GM12878 (cell line): ENCODE measurements at regions not wholly inside any gene's neighbourhood (a gene's known extent, or its start where the extent isn't known, plus 50 kb on each side); places are given as distances from the start of the nearest gene placed in this dataset.

Experiments used
- ASH2L ChIP-seq: fragments of 300-600, 200-600 bp; sonication (generic); IDR thresholded peaks from 2 replicates; pipeline ENCODE4 v1.6.1; 2017; ENCODE audit warnings: low read depth, mild to moderate bottlenecking, borderline replicate concordance
- ATF7 ChIP-seq: fragments of 450-650 bp; IDR thresholded peaks from 2 replicates; pipeline ENCODE4 v1.6.1; 2016; ENCODE audit warnings: low read depth, mild to moderate bottlenecking
- BCL11A ChIP-seq: IDR thresholded peaks from 2 replicates; pipeline ENCODE4 v1.6.1; 2011; ENCODE audit warnings: low read depth, low read length
- FOXM1 ChIP-seq: IDR thresholded peaks from 2 replicates; pipeline ENCODE4 v1.6.1; 2012; ENCODE audit warnings: low read depth, mild to moderate bottlenecking, inconsistent platforms, low read length, moderate library complexity
- GATAD2B ChIP-seq: fragments of 450-650 bp; conservative IDR thresholded peaks from 2 replicates; pipeline ENCODE4 v1.6.1; 2017; ENCODE audit warnings: low read depth, mild to moderate bottlenecking, moderate library complexity
- KLF5 ChIP-seq: fragments of 450-650 bp; IDR thresholded peaks from 2 replicates; pipeline ENCODE4 v1.6.1; 2014; ENCODE audit warnings: mild to moderate bottlenecking; ENCODE audit not compliant: partially characterized antibody
- LARP7 ChIP-seq: fragments of 450-650 bp; IDR thresholded peaks from 2 replicates; pipeline ENCODE4 v1.6.1; 2017; ENCODE audit warnings: mild to moderate bottlenecking
- MTA2 ChIP-seq: fragments of 450-650 bp; IDR thresholded peaks from 2 replicates; pipeline ENCODE4 v1.6.1; 2016; ENCODE audit warnings: low read depth, mild to moderate bottlenecking, moderate library complexity
- NR2F1 ChIP-seq: fragments of 450-650 bp; conservative IDR thresholded peaks from 2 replicates; pipeline ENCODE4 v1.6.1; 2017; ENCODE audit warnings: mild to moderate bottlenecking
- SRF ChIP-seq, 2 experiments: IDR thresholded peaks; 2 replicates each; pipeline ENCODE4 v1.6.1; 2011; ENCODE audit warnings: low read depth in 2 of 2, low read length in 2 of 2, mild to moderate bottlenecking in 1 of 2, moderate library complexity in 1 of 2
- SUPT20H ChIP-seq: IDR thresholded peaks from 2 replicates; pipeline ENCODE4 v1.6.1; 2011; ENCODE audit warnings: low read depth, mild to moderate bottlenecking, low read length, moderate library complexity, borderline replicate concordance; ENCODE audit not compliant: control insufficient read depth
- TCF12 ChIP-seq: IDR thresholded peaks from 2 replicates; pipeline ENCODE4 v1.6.1; 2011; ENCODE audit warnings: low read depth, mild to moderate bottlenecking, low read length
- WRNIP1 ChIP-seq: IDR thresholded peaks from 2 replicates; pipeline ENCODE4 v1.6.1; 2011; ENCODE audit warnings: low read depth, low read length, improper control_type of control experiment, borderline replicate concordance
- ZNF274 ChIP-seq: IDR thresholded peaks from one replicate; pipeline ENCODE4 v1.8.0; 2011; ENCODE audit not compliant: insufficient read length, insufficient read depth
- ZNF622 ChIP-seq: fragments of 450-650 bp; IDR thresholded peaks from 2 replicates; pipeline ENCODE4 v1.6.1; 2017; ENCODE audit warnings: mild to moderate bottlenecking, inconsistent platforms
- TF ChIP-seq, protein P1 (sequence below), 3 experiments: IDR thresholded peaks in 2 of 3; conservative IDR thresholded peaks in 1 of 3; 2 replicates each; pipeline ENCODE4 v1.5.1; 2011; ENCODE audit warnings: low read depth in 3 of 3, low read length in 3 of 3, mild to moderate bottlenecking in 3 of 3, control low read depth in 2 of 3, moderate library complexity in 2 of 3, inconsistent platforms in 1 of 3, mixed read lengths in 1 of 3; ENCODE audit not compliant: control insufficient read depth in 2 of 3, insufficient read depth in 1 of 3; ENCODE audit errors: extremely low read depth in 1 of 3
- TF ChIP-seq, protein P2 (sequence below): fragments of 150-350 bp; IDR thresholded peaks from 2 replicates; pipeline ENCODE4 v1.6.1; 2014; ENCODE audit warnings: mild to moderate bottlenecking, low read depth, low read length
- TF ChIP-seq, protein P3 (sequence below): fragments of 450-650 bp; IDR thresholded peaks from 2 replicates; pipeline ENCODE4 v1.6.1; 2016; ENCODE audit warnings: mild to moderate bottlenecking
- TF ChIP-seq, protein P4 (sequence below): fragments of 450-650 bp; IDR thresholded peaks from 2 replicates; pipeline ENCODE4 v1.6.1; 2017; ENCODE audit warnings: mild to moderate bottlenecking, moderate library complexity
- TF ChIP-seq, protein P5 (sequence below): fragments of 450-650 bp; IDR thresholded peaks from 2 replicates; pipeline ENCODE4 v1.6.1; 2017; ENCODE audit warnings: low read depth, mild to moderate bottlenecking, moderate library complexity

DNA sequence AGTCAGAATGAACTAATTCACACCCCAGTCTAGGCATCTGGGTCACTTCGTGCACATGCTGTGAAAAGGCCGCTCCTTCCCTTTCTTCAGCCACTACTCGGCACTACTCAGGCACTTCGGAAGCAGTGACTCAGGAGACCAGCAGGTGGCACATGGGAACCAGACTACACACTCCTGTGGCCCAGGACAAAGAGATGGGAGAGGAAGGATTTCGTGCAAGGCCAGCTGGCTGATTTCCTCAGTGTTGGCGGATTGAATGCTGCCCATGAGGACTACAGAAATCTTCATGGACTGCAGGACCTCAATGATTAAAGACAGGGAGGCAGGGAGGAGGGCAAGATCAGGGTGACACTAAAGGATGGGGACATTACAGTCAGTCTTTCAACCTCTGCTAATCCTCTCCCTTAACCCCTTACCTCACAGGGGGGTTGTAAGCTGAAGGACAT is 117.8 kb upstream of the SPACA1 start (continued):
- TF ChIP-seq, protein P1, sequence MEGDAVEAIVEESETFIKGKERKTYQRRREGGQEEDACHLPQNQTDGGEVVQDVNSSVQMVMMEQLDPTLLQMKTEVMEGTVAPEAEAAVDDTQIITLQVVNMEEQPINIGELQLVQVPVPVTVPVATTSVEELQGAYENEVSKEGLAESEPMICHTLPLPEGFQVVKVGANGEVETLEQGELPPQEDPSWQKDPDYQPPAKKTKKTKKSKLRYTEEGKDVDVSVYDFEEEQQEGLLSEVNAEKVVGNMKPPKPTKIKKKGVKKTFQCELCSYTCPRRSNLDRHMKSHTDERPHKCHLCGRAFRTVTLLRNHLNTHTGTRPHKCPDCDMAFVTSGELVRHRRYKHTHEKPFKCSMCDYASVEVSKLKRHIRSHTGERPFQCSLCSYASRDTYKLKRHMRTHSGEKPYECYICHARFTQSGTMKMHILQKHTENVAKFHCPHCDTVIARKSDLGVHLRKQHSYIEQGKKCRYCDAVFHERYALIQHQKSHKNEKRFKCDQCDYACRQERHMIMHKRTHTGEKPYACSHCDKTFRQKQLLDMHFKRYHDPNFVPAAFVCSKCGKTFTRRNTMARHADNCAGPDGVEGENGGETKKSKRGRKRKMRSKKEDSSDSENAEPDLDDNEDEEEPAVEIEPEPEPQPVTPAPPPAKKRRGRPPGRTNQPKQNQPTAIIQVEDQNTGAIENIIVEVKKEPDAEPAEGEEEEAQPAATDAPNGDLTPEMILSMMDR (IDR thresholded peaks at IDR 0.05 in 2 of 3, conservative IDR thresholded peaks at IDR 0.05 in 1 of 3; ENCODE audit: control insufficient read depth in 2 of 3, extremely low read depth in 1 of 3, insufficient read depth in 1 of 3, low read depth in 3 of 3, low read length in 3 of 3), result peak; percentile 92 to 96 (median 92)
- TF ChIP-seq TCF12 (peak; percentile 62; the same call in 1 of the 2 replicates), SUPT20H (no peak), ZNF622 (no peak), NR2F1 (no peak), FOXM1 (peak; percentile 70), LARP7 (no peak), GATAD2B (peak; percentile 49; the same call in 1 of the 2 replicates), ATF7 (no peak), SRF (IDR thresholded peaks at IDR 0.05; ENCODE audit: low read depth in 2 of 2, low read length in 2 of 2) (no peak), MTA2 (peak; percentile 34), ASH2L (no peak), BCL11A (0 out of 2 replicates have a peak, but pooled peaks have one; percentile 11), WRNIP1 (0 out of 2 replicates have a peak, but pooled peaks have one; percentile 56), ZNF274 (no peak), KLF5 (no peak)
- TF ChIP-seq, protein P2, sequence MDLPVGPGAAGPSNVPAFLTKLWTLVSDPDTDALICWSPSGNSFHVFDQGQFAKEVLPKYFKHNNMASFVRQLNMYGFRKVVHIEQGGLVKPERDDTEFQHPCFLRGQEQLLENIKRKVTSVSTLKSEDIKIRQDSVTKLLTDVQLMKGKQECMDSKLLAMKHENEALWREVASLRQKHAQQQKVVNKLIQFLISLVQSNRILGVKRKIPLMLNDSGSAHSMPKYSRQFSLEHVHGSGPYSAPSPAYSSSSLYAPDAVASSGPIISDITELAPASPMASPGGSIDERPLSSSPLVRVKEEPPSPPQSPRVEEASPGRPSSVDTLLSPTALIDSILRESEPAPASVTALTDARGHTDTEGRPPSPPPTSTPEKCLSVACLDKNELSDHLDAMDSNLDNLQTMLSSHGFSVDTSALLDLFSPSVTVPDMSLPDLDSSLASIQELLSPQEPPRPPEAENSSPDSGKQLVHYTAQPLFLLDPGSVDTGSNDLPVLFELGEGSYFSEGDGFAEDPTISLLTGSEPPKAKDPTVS, result no peak
- TF ChIP-seq, protein P3, sequence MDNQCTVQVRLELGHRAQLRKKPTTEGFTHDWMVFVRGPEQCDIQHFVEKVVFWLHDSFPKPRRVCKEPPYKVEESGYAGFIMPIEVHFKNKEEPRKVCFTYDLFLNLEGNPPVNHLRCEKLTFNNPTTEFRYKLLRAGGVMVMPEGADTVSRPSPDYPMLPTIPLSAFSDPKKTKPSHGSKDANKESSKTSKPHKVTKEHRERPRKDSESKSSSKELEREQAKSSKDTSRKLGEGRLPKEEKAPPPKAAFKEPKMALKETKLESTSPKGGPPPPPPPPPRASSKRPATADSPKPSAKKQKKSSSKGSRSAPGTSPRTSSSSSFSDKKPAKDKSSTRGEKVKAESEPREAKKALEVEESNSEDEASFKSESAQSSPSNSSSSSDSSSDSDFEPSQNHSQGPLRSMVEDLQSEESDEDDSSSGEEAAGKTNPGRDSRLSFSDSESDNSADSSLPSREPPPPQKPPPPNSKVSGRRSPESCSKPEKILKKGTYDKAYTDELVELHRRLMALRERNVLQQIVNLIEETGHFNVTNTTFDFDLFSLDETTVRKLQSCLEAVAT, result peak; percentile 68
- TF ChIP-seq, protein P4, sequence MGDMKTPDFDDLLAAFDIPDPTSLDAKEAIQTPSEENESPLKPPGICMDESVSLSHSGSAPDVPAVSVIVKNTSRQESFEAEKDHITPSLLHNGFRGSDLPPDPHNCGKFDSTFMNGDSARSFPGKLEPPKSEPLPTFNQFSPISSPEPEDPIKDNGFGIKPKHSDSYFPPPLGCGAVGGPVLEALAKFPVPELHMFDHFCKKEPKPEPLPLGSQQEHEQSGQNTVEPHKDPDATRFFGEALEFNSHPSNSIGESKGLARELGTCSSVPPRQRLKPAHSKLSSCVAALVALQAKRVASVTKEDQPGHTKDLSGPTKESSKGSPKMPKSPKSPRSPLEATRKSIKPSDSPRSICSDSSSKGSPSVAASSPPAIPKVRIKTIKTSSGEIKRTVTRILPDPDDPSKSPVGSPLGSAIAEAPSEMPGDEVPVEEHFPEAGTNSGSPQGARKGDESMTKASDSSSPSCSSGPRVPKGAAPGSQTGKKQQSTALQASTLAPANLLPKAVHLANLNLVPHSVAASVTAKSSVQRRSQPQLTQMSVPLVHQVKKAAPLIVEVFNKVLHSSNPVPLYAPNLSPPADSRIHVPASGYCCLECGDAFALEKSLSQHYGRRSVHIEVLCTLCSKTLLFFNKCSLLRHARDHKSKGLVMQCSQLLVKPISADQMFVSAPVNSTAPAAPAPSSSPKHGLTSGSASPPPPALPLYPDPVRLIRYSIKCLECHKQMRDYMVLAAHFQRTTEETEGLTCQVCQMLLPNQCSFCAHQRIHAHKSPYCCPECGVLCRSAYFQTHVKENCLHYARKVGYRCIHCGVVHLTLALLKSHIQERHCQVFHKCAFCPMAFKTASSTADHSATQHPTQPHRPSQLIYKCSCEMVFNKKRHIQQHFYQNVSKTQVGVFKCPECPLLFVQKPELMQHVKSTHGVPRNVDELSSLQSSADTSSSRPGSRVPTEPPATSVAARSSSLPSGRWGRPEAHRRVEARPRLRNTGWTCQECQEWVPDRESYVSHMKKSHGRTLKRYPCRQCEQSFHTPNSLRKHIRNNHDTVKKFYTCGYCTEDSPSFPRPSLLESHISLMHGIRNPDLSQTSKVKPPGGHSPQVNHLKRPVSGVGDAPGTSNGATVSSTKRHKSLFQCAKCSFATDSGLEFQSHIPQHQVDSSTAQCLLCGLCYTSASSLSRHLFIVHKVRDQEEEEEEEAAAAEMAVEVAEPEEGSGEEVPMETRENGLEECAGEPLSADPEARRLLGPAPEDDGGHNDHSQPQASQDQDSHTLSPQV, result no peak
- TF ChIP-seq, protein P5, sequence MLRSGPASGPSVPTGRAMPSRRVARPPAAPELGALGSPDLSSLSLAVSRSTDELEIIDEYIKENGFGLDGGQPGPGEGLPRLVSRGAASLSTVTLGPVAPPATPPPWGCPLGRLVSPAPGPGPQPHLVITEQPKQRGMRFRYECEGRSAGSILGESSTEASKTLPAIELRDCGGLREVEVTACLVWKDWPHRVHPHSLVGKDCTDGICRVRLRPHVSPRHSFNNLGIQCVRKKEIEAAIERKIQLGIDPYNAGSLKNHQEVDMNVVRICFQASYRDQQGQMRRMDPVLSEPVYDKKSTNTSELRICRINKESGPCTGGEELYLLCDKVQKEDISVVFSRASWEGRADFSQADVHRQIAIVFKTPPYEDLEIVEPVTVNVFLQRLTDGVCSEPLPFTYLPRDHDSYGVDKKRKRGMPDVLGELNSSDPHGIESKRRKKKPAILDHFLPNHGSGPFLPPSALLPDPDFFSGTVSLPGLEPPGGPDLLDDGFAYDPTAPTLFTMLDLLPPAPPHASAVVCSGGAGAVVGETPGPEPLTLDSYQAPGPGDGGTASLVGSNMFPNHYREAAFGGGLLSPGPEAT, result 0 out of 2 replicates have a peak, but pooled peaks have one; percentile 24
